Activated naive CD8-positive, alpha-beta T cell treated with anti-CD3 and anti-CD28 coated beads for 36 hours (primary cell): ENCODE measurements at regions not wholly inside any gene's neighbourhood (a gene's known extent, or its start where the extent isn't known, plus 50 kb on each side); places are given as distances from the start of the nearest gene placed in this dataset.
"Not testable (repeated sequence)": the region's sequence is repeated elsewhere in the genome, so short reads cannot be mapped to it uniquely, and the experiment has no call there.

Experiments
- DNase-seq: peaks from one replicate; pipeline ENCODE4 v3.0.0; 2021
- H3K27ac Mint-ChIP-seq: one replicate; pipeline ENCODE4 v1.8.0; 2022; ENCODE audit warnings: mild to moderate bottlenecking, moderate library complexity, mixed read lengths
- H3K27me3 Mint-ChIP-seq: one replicate; pipeline ENCODE4 v1.8.0; 2022; ENCODE audit warnings: mild to moderate bottlenecking, mixed read lengths
- H3K36me3 Mint-ChIP-seq: one replicate; pipeline ENCODE4 v1.8.0; 2021; ENCODE audit warnings: mild to moderate bottlenecking, mixed read lengths
- H3K4me1 Mint-ChIP-seq: one replicate; pipeline ENCODE4 v1.8.0; 2021; ENCODE audit warnings: mixed read lengths
- H3K4me3 Mint-ChIP-seq: one replicate; pipeline ENCODE4 v1.8.0; 2022; ENCODE audit warnings: mild to moderate bottlenecking, moderate library complexity, mixed read lengths
- H3K9me3 Mint-ChIP-seq: one replicate; pipeline ENCODE4 v1.8.0; 2022; ENCODE audit warnings: mixed read lengths

DNA sequence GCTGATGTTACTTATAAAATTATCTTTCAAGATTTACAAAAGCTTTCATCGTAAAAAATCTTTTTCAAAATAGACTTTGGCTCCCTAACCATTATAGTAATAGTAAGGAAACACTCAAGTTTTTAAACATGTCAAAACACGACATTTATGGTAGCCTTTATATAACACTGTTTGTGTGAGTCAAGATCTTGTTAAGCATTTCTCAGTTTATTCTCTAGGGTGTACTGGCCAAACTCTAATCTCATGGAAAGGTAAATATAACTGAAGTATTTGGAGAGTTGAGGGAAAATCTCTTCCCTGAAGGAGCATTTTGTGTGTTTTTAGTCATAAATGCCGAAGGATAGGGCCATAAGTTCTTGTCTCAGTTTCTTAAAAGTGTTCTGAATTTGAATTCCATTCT lies 790.9 kb upstream of the NCAM2 start:
- peaks cover 1% of the 10 kb centered on the region for H3K9me3 Mint-ChIP-seq
- H3K4me1 Mint-ChIP-seq: no peaks in the 10 kb centered on the region
- no peaks in the 10 kb centered on the region for H3K36me3 Mint-ChIP-seq
- H3K27me3 Mint-ChIP-seq: no peaks in the 10 kb centered on the region
- DNase-seq: no peak
- H3K4me3 Mint-ChIP-seq: no peak overlapping the region
- no peak overlapping the region for H3K27ac Mint-ChIP-seq

DNA sequence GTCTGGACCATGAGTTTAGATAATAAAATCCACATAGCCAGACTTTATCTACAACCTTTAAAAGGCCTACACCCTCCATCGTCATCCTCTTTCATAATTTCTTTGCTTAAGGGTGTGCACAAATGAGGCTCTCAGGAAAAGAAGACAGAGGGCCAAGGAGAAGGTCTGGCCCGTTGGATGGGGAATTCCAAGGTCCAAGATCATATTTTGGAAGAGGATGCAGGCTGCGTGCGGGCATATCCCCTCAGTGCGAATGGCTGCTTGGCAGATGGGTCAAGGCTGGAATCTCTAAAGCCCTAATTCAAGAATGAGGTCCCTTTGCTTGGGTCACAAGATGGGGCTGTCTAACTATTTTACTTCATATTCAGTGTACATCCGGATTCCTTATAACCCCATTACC lies 782.2 kb upstream of the NCAM2 start:
- Mint-ChIP-seq H3K36me3 (no peaks in the 10 kb centered on the region), H3K27me3 (no peaks in the 10 kb centered on the region), H3K27ac (no peak overlapping the region), H3K4me1 (no peaks in the 10 kb centered on the region), H3K9me3 (peaks cover 6% of the 10 kb centered on the region), H3K4me3 (no peak overlapping the region)
- DNase-seq: no peak

DNA sequence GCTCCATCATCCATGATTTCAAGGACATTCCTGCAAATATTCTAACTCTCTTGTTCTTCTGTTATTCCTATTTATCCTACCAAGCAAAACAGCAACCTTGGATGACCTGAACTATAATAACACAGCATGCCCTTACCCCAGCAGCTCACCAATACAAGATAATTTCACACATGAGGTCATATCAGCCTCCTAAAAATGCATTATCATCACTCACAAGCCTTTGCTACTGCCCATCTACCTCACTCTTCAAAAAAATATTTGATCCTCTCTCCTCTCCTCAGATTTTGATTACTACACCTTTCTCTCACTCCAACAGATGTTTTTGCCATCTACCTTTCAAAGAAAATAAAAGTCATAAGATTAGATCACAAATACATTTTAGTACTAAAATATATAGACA lies 777.6 kb upstream of the NCAM2 start:
- peaks cover 5% of the 10 kb centered on the region for H3K9me3 Mint-ChIP-seq

DNA sequence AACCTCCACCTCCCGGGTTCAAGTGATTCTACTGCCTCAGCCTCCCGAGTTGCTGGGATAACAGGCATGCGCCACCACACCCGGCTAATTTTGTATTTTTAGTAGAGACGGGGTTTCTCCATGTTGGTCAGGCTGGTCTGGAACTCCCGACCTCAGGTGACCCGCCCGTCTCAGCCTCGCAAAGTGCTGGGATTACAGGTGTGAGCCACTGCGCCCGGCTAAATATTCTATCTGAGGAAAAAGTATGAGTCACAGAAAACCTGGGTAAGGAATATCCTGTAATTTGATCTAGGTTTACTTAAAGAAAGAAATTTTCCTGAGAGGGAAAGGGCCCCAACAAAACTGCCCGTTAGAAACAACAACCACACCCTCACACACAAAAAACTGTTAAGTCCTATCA lies 776.2 kb upstream of the NCAM2 start:
- H3K27me3 Mint-ChIP-seq, H3K4me3 Mint-ChIP-seq, DNase-seq, H3K36me3 Mint-ChIP-seq, H3K4me1 Mint-ChIP-seq, H3K27ac Mint-ChIP-seq, H3K9me3 Mint-ChIP-seq: not testable (repeated sequence)

More for the DNA sequence above, 777.6 kb upstream of the NCAM2 start:
- Mint-ChIP-seq H3K27me3 (no peaks in the 10 kb centered on the region), H3K4me1 (no peaks in the 10 kb centered on the region), H3K36me3 (no peaks in the 10 kb centered on the region), H3K27ac (no peak overlapping the region), H3K4me3 (no peak overlapping the region)
- no peak for DNase-seq

DNA sequence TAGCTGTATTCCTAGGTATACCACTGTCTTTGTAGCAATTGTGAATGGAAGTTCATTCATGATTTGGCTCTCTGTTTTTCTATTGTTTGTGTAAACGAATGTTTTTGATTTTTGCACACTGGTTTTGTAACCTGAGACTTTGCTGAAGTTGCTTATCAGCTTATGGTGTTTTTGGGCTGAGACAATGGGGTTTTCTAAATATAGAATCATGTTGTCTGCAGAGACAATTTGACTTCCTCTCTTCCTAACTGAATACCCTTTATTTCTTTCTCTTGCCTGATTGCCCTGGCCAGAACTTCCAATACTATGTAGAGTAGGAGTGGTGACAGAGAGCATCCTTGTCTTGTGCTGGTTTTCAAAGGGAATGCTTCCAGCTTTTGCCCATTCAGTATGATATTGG lies 761.6 kb upstream of the NCAM2 start:
- H3K27ac Mint-ChIP-seq, H3K4me1 Mint-ChIP-seq, H3K36me3 Mint-ChIP-seq, H3K4me3 Mint-ChIP-seq, DNase-seq, H3K27me3 Mint-ChIP-seq: not testable (repeated sequence)
- H3K9me3 Mint-ChIP-seq: peaks cover 21% of the 10 kb centered on the region

DNA sequence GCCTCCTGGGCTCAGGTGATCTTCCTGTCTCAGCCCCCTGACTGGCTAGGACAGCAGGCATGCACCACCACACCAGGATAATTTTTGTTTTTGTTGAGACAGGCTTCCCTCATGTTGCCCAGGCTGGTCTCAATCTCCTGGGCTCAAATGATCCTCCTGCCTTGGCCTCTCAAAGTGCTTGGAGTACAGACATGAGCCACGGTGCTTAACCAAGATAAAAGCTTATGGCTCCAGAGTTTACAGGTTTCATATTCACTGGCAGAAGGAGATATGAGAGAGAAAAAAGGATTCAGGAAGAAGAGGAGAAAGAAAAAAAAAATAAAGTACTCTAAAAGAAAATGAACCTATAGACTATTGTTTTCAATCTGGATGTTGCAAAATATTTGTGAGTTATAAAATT lies 748.8 kb upstream of the NCAM2 start:
- Mint-ChIP-seq H3K4me1 (no peaks in the 10 kb centered on the region), H3K36me3 (no peaks in the 10 kb centered on the region), H3K9me3 (no peaks in the 10 kb centered on the region), H3K27me3 (no peaks in the 10 kb centered on the region), H3K27ac (no peak overlapping the region), H3K4me3 (no peak overlapping the region)
- no peak for DNase-seq

DNA sequence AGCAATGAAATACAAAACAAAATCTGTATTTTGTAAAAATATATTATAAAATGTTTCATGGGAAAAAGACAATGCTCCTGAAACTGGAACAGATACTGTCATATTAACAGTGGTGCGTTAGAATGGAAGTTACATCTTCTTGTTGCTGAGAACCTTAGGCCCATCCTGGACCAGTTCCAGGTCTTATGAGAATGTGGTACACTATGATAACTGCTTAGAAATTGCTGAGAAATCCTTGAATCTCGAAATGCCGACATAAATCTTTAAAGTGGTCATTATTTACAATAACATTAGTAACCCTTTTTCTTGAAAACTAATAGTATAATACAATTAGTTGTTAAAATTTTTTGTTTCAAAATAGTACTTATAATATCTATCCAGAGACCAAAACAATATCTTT lies 747.9 kb upstream of the NCAM2 start:
- Mint-ChIP-seq H3K9me3 (no peaks in the 10 kb centered on the region), H3K36me3 (no peaks in the 10 kb centered on the region), H3K27ac (no peak overlapping the region), H3K4me3 (no peak overlapping the region), H3K27me3 (no peaks in the 10 kb centered on the region), H3K4me1 (no peaks in the 10 kb centered on the region)
- no peak for DNase-seq

DNA sequence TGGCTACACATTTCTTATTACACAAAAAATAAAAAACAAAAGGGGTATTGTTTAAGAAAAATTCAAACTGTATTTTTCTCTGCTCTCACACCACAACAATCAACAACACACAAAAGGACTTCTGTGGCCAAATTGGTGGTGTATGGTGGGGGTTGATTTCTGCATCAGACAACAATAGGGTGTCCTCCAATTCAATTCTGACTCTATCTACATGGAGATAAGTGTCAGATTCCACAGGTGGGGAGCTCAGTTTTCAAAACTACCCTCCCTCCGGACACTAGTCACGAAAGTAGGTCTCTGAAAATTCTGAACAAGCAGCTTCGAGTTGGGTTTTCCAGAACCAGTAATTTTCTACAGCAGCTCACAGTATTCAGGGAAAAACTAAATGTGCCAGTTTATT lies 744.9 kb upstream of the NCAM2 start:
- no peak for DNase-seq
- no peak overlapping the region for H3K27ac Mint-ChIP-seq
- H3K9me3 Mint-ChIP-seq: no peaks in the 10 kb centered on the region
- H3K4me3 Mint-ChIP-seq: no peak overlapping the region
- H3K27me3 Mint-ChIP-seq: no peaks in the 10 kb centered on the region
- H3K36me3 Mint-ChIP-seq: no peaks in the 10 kb centered on the region
- H3K4me1 Mint-ChIP-seq: no peaks in the 10 kb centered on the region

DNA sequence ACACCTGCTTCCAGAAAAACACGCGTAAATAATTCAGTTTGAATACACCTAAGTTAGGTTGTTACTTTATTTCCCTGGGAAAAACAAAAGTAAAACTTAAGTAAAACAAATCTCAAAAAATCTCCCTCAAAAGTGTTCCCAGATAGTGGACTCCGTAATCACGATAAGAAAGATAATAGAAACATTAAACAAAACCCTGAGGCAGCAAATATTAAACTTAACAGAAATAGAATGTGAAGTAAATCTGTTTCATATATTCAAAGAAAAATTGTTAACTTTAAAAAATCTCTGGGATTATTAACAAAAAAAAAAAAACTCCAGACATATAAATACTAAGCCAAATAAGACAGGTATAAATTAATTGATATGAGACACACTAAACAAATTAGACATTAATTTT lies 743.2 kb upstream of the NCAM2 start:
- Mint-ChIP-seq H3K4me1 (no peaks in the 10 kb centered on the region), H3K4me3 (no peak overlapping the region), H3K27me3 (no peaks in the 10 kb centered on the region), H3K27ac (no peak overlapping the region), H3K9me3 (no peaks in the 10 kb centered on the region), H3K36me3 (no peaks in the 10 kb centered on the region)
- DNase-seq: no peak

DNA sequence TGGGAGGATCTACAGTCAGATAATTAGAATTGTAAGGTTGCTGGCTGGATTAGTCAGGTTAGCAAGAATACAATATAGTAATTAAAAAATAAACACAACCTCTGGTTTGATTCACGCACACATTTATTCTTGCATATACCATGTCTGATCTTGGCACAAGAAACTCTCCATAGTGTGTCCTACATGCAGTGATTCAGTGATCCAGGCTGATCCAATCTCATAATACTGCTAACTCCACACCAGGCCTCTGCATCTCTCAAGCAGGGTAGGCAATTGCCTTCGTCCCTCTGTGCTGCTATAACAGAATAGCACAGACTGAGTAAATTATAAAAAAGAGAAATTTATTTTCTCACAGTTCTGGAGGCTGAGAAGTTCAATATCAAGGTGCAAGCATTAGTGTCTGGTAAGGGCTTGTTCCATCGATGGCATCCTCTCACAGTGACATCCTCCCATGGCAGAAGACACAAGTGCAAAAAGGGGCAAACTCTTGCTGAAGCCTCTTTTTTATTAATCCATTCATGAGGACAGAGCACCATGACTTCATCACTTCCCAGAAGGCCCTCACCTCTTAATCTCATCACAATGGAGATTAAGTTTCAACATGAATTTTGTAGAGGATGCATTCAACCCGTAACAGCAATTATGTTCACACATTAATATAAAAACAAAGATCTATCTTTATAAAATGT lies 741.0 kb upstream of the NCAM2 start:
- no peak for DNase-seq
- Mint-ChIP-seq H3K27me3 (no peaks in the 10 kb centered on the region), H3K9me3 (no peaks in the 10 kb centered on the region), H3K4me1 (no peaks in the 10 kb centered on the region), H3K4me3 (no peak overlapping the region), H3K36me3 (no peaks in the 10 kb centered on the region), H3K27ac (no peak overlapping the region)

DNA sequence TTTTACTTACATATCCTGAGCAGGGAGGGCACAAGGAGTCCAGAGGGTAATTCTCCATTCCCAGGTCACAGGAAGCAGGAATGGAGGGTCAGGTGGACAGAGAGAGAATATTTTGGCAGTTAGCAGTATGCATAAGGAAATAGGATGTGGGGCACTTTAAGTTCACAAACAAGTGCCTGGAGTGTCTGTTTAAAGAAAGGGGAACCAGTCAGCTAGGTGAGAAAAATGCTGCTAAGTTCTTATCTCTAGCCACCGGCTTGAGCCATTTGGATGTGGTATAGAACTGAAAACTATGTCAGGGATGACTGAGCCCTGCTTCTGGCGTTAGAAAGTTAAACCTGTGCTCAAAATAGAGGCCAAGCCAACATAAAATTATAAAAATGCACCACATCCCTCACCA lies 739.7 kb upstream of the NCAM2 start:
- no peaks in the 10 kb centered on the region for H3K9me3 Mint-ChIP-seq
- H3K4me1 Mint-ChIP-seq: no peaks in the 10 kb centered on the region
- H3K4me3 Mint-ChIP-seq: no peak overlapping the region
- H3K27me3 Mint-ChIP-seq: no peaks in the 10 kb centered on the region
- H3K27ac Mint-ChIP-seq: no peak overlapping the region
- no peak for DNase-seq
- H3K36me3 Mint-ChIP-seq: no peaks in the 10 kb centered on the region

DNA sequence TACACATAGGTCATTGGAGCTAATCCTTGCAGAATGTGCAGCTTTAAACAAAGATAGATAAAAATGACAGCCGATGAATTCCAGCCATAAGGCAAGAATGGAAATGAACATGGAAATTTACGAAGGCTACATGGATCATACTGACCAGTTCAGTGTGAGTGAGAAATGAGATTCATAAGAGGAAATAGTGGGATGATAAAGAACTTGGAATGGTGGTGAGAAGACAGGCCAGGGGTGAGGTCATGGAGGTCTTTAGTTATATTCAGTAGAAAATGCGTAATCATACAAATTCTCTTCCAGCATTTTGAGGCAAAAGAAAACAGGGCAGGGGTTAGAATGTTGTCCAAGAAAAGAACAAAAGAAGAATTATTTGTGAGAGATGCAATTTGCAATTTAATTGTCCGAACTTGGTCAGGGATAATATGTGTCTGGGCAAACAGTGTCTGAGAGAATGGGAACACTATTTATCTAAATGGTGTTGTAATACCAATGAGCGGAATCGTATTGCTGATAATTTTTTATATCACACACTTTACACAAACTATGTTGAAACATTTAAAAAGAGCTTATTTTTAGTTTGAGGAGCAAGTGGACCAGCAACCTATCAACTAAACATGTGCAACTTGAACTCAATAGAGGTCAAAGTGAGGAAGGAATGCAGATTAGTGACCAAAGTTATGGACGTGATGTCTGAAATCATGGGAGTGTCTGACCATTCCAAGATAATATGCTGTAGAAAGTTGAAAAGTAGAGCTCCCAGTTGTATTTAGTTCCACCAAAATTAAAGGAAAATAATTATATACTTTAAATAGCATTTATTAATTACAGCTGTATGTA lies 739.0 kb upstream of the NCAM2 start:
- no peak for DNase-seq

DNA sequence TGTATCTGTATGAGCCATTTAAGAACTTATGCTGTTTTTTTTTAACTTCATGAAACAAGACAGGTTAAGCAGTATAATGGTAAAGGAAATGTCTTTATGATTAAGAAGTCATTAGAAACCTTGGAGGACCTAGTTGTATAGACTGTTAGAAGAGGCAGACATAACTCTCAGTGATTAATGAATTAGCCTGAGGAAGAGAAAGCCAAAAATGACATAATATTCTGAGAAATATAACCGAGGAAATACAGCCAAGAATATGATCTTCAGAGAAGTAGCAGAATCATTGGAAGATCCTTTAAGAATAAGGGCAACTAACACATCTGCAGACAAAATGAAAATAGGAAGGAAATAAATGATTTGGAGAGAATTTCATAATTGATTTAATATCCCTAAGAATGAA lies 738.1 kb upstream of the NCAM2 start:
- H3K9me3 Mint-ChIP-seq: no peaks in the 10 kb centered on the region
- no peak for DNase-seq
- H3K36me3 Mint-ChIP-seq: no peaks in the 10 kb centered on the region
- H3K27ac Mint-ChIP-seq: no peak overlapping the region
- no peaks in the 10 kb centered on the region for H3K4me1 Mint-ChIP-seq
- no peak overlapping the region for H3K4me3 Mint-ChIP-seq
- no peaks in the 10 kb centered on the region for H3K27me3 Mint-ChIP-seq

More for the DNA sequence above, 739.0 kb upstream of the NCAM2 start:
- H3K4me1 Mint-ChIP-seq: no peaks in the 10 kb centered on the region
- H3K27me3 Mint-ChIP-seq: no peaks in the 10 kb centered on the region
- no peaks in the 10 kb centered on the region for H3K9me3 Mint-ChIP-seq
- H3K36me3 Mint-ChIP-seq: no peaks in the 10 kb centered on the region
- no peak overlapping the region for H3K27ac Mint-ChIP-seq
- no peak overlapping the region for H3K4me3 Mint-ChIP-seq

DNA sequence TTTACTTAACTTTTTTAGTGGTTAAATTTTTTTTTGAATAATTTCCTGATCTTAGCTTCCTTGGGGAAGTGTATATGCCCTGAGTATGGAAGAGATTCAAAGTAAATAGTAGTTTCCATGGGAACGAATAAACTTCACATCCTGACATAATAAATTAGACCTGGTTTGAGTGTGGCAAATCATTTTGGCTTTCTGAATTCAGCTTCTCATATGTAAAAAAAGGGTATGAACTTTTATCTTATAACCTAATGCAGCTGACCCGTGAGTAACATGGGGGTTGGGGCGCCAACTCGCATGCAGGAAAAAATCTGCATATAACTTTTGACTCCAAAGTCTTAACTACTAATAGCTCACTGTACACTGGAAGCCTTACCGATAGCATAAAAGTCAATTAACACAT lies 736.8 kb upstream of the NCAM2 start:
- Mint-ChIP-seq H3K27me3 (no peaks in the 10 kb centered on the region), H3K36me3 (no peaks in the 10 kb centered on the region), H3K4me3 (no peak overlapping the region), H3K27ac (no peak overlapping the region), H3K4me1 (no peaks in the 10 kb centered on the region), H3K9me3 (no peaks in the 10 kb centered on the region)
- no peak for DNase-seq

DNA sequence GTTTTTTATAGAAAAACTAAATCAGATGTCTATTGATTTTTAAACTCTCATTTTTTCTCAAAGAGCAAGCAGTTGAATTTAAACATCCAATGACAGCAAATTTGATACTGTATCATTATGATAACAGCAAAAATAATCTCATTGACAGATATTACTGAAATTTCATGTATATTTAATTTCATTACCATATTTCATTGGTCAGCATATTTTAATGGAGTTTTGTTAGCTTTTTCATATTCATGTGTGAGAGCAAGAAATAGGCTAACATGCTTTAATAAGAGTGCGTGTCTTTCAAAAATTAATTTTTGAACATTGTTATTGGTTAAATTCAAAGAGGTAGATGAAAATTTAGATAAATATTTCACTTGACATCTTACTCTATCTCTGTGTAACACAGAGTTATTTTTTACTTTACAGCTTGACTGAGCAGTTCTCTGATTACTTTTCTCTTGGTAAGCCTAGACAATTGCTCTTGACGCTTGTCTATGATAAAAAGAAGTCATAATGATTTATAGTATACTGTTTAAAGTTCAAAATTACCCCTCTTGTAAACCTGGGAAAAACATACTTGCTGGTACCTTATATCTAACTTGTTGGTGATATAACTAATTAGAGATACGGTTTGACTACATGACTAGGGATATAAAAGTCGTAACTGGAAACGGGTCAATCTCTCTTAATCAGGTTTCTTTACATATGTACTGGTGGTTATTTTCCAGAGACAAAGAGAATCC lies 732.3 kb upstream of the NCAM2 start:
- no peak overlapping the region for H3K27ac Mint-ChIP-seq
- no peaks in the 10 kb centered on the region for H3K9me3 Mint-ChIP-seq
- H3K4me1 Mint-ChIP-seq: no peaks in the 10 kb centered on the region
- no peaks in the 10 kb centered on the region for H3K27me3 Mint-ChIP-seq
- H3K4me3 Mint-ChIP-seq: no peak overlapping the region
- no peak for DNase-seq
- no peaks in the 10 kb centered on the region for H3K36me3 Mint-ChIP-seq

DNA sequence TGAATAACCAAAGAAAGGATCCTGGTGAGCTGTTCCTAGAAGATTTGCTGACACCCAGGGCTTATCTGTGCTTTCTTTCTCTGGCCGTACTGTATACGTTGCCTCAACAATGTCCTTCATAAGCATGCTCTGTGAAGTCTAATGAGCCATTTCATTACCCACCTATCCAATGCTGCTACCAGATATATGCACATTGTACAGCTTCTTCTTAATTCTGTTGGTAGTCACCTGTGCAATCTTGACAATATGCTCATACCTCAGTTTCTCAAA lies 731.8 kb upstream of the NCAM2 start:
- no peak for DNase-seq
- Mint-ChIP-seq H3K36me3 (no peaks in the 10 kb centered on the region), H3K4me3 (no peak overlapping the region), H3K27ac (no peak overlapping the region), H3K4me1 (no peaks in the 10 kb centered on the region), H3K27me3 (no peaks in the 10 kb centered on the region), H3K9me3 (no peaks in the 10 kb centered on the region)
